Astrocyte (in vitro differentiated cells and primary cell): ENCODE measurements at regions not wholly inside any gene's neighbourhood (a gene's known extent, or its start where the extent isn't known, plus 50 kb on each side); places are given as distances from the start of the nearest gene placed in this dataset.

ENCODE experiments used
- CTCF ChIP-seq: IDR thresholded peaks from 2 replicates; pipeline ENCODE4 v1.5.1; 2011; ENCODE audit warnings: low read depth, mild to moderate bottlenecking, inconsistent platforms, low read length, moderate library complexity; ENCODE audit not compliant: insufficient read depth
- EZH2 ChIP-seq: IDR thresholded peaks from 2 replicates; pipeline ENCODE4 v1.6.1; 2012; ENCODE audit warnings: mild to moderate bottlenecking, low read length, inconsistent platforms; ENCODE audit not compliant: insufficient read depth

- TF ChIP-seq CTCF (no peak), EZH2 (no peak)
These were observed 894.1 kb upstream of the MIR17HG start for GRCh38 chr13:90453342-90453741.
